Stimulated activated naive CD8-positive, alpha-beta T cell treated with anti-CD3 and anti-CD28 coated beads, Interleukin-15, amount 100 ng/mL, for 72 hours (primary cell): ENCODE measurements at regions not wholly inside any gene's neighbourhood (a gene's known extent, or its start where the extent isn't known, plus 50 kb on each side); places are given as distances from the start of the nearest gene placed in this dataset.

Experiments
- ATAC-seq: fragments of 150-1000 bp; cut with Tn5 transposase; 2 replicates; pipeline ENCODE4 v1.10.0; 2021; ENCODE audit warnings: mild to moderate bottlenecking, moderate library complexity
- DNase-seq, 2 donors: peaks; one replicate each; pipeline ENCODE4 v3.0.0; 2021 to 2022
- H3K27ac Mint-ChIP-seq, 2 donors: one replicate each; pipeline ENCODE4 v1.8.0; 2022; ENCODE audit warnings: mild to moderate bottlenecking in 2 of 2, mixed read lengths in 2 of 2, moderate library complexity in 2 of 2
- H3K27me3 Mint-ChIP-seq: one replicate; pipeline ENCODE4 v1.8.0; 2022; ENCODE audit warnings: mixed read lengths
- H3K4me1 Mint-ChIP-seq: one replicate; pipeline ENCODE4 v1.8.0; 2022; ENCODE audit warnings: mild to moderate bottlenecking, mixed read lengths
- H3K4me3 Mint-ChIP-seq, 2 donors: one replicate each; pipeline ENCODE4 v1.8.0; 2022; ENCODE audit warnings: mild to moderate bottlenecking in 2 of 2, mixed read lengths in 2 of 2, moderate library complexity in 1 of 2
- H3K9me3 Mint-ChIP-seq, 2 donors: one replicate each; pipeline ENCODE4 v1.8.0; 2022; ENCODE audit warnings: mixed read lengths in 2 of 2

GRCh38 chr6:169831450-169832246 lies 80.2 kb downstream of the ERMARD start:
- Mint-ChIP-seq H3K27ac (no peak overlapping the region), H3K4me1 (peaks cover 10% of the 10 kb centered on the region), H3K27me3 (peaks cover 82% of the 10 kb centered on the region), H3K4me3 (no peak overlapping the region), H3K9me3 (no peaks in the 10 kb centered on the region)
- ATAC-seq (peak; percentile 80), DNase-seq (peak; percentile 69 to 70)
